ENCODE measurements at regions not wholly inside any gene's neighbourhood (a gene's known extent, or its start where the extent isn't known, plus 50 kb on each side); places are given as distances from the start of the nearest gene placed in this dataset.
"Not testable (repeated sequence)": the region's sequence is repeated elsewhere in the genome, so short reads cannot be mapped to it uniquely, and the experiment has no call there.

DNA sequence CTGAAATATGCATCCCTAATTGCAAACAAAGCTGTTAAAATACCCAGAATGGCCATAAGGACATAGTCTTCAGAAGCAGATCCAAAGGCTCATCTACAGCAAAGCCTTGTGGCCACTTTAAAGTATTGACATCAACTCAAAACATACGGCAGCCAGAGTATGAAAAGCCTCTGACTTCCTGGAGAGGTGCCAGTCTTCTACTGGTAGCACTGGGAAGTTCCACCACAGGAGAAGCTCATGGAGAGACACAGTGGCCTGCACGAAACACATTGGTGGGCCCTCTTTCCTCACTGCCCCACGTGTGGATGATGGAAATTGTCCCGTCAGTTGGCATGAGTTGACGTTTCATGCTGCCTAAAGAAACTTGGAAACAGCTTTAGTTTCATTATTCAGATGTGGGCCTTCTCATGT, 202.6 kb upstream of the HEY2 start:
- DNase-seq (ENCODE audit: low spot score) = no peak

DNA sequence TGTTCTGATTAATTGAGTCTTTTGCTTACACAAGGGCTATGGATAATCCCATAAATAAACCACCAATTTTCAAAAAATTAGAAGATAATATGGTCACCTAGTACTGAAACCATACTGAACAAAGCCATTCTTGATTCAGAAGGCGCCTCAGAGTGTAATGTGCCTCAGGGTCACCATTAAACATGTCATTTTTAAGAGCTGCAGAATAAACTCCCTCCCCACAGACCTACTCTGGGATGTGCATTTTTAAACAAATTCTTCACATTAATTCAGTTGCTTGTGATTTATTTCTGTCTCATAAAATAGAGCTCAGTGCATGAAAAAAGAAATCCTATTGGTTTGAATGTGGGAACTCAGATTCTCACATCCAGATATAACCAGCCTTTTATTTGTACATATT, 202.1 kb upstream of the HEY2 start:
- no peak for DNase-seq (ENCODE audit: low spot score)

DNA sequence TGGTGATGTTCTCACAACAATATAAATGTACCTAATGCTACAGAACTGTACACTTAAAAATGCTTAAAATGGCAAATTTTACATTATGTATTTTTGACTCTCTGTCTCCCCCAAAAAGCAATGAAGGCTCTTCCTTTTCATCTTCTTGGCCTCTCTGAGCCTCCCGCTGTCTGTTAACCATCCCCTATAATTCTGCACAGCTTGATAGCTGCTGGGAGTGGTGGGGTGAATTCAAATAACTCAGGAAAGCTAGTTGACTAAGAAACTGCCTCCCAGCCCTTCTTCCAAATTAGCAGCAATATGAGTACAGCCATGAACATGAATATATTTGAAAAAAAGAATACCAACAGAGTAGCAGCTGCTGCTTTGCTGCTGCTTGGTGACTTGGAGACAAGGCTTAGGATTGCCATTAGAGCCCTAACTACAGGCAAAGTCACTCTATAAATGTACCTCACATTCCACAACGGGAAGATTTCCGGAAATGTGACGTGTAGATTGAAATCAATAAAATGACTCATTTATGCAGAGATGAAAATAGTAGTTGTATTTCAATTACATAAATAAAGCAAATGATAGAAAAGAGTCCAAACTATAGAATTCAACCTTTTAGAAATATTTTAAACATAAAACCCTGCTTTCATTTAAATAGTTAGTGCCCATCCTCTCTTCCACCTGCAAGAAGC, 200.1 kb upstream of the HEY2 start:
- no peak for DNase-seq (ENCODE audit: low spot score)

DNA sequence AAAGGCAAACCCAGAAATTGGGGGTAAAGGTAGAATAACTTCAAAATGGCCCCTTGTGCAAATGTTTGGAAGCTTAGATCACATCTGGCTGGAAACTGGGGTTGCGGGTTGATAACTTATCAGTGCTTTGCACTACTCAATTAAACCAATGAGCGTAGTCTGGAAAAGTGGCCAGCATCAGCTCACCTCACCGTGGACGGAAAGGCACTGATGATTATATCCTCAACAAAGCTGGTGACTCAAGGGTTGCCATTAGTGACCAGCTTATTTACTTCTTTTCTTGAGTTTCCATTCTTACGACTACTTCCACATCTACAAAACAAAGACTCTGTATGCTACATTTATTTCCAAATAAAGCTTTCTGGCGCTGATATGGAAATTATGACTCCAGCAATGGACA, 198.5 kb upstream of the HEY2 start:
- no peak for DNase-seq (ENCODE audit: low spot score)

DNA sequence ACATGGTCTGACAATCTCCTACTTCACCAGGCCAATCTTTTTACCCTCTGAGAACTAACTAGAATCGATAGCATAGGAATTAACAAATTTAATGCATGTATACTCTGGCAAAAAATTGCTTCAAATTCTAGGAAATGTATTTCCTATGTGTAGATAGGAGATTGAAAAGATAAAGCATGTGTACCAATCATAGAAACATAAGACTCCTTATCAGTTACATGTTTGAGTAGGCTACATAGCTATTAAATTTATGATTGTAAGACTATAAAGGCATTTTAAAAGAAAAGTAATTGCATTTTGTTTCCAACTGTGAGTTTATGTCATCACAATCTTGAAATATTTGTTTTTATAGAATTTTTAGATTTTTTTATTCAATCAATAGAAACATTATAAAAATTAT, 196.6 kb upstream of the HEY2 start:
- no peak for DNase-seq (ENCODE audit: low spot score)

DNA sequence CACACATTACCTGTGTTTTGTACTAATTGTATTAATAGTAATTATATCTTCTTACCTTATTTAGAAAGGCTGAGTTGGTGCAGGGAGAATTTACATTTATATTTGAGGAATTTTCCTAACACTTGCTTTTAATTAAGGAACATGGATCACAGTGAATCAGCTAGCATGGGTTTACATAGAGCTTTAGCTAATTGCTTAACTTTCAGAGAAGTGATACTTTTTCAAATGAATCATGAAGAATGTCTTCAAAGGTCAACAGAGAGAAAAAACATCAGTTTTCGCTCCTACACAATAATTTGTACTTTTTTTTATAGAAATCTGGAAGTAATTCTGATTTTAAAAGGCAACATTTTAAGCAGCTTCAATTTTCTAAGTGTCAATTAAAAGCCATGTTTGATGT, 195.0 kb upstream of the HEY2 start:
- DNase-seq (ENCODE audit: low spot score) = no peak

DNA sequence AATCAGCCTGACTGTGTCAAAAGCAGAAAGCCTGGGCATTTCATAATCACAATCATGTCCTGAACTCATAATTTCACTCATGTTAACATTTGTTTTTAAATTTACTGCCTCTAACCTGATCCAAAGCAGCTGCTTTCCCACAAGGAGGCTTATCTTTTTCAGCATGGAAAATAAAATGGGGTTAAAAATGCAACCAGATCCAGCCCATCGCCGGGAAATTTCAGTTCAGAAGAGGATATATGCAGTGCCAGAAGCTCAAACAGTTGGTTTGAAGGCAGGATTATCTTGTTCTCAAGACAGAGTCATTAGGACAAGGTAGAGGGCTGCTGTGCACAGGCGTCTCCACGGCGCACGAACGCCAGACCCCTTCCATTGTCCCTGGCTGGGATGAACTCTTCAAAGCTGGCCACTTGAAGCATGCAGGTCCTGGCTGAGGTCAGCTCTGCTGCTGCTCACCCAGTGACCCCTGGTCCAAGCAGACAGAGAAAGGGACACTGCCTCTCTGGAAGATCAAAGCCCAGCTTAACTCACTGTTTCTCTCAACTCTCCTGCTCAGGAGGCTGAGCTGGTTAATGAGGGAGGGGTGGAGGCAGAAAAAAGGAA, 191.1 kb upstream of the HEY2 start:
- no peak for DNase-seq (ENCODE audit: low spot score)

DNA sequence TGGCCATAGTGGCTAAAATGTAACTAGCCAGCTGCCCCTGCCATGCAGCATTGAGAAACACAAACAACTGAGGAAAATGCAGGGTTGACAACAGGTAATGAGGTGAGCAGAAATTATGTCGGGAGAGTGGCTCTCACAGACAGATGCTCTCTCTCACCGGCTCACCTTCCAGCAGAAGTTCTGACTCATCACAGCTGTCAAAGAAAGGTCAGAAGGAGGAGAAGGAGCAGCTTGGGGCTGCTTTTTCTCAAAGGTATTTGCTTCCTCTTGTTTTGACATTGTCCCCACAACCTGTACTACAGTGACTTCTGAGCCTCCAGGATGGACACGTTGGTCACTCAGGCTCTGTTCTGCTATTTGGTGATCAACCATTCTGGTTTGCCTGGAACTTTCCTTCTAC, 190.5 kb upstream of the HEY2 start:
- no peak for DNase-seq (ENCODE audit: low spot score)

DNA sequence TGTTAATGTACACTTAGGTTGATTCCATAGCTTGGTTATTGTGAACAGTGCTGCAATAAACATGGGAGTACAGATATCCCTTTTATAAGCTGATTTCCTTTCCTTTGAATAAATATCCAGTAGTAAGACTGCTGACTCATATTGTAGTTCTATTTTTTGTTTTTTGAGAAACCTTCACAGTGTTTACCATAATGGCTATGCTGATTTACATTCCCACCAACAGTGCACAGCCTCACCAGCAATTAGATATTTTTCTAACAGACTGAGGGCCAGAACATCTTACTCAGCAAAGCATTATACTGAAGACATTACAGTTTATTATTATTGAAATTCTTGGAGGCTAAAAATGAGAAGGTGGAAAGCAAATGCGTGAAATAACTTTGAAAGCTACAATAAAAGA, 187.3 kb upstream of the HEY2 start:
- no peak for DNase-seq (ENCODE audit: low spot score)

DNA sequence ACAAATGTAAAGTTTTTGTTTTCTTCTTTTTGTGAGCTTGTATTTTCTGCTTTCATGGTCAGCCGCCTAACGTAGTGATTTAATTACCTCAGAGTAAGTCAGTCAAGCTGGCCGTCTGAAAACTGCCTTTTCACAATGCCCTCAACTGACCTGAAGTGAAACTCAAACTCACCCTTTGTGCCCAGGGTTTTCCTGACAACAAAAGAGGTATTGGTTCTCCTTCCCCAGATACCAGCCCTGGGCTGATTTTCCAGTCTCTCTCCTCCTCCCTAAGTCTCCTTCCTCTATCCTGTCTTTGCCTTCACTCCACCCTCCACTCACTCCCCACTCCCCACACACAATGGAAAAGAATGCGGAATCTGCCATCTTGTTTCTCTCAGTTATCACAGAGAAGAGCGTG, 184.5 kb upstream of the HEY2 start:
- no peak for DNase-seq (ENCODE audit: low spot score)

DNA sequence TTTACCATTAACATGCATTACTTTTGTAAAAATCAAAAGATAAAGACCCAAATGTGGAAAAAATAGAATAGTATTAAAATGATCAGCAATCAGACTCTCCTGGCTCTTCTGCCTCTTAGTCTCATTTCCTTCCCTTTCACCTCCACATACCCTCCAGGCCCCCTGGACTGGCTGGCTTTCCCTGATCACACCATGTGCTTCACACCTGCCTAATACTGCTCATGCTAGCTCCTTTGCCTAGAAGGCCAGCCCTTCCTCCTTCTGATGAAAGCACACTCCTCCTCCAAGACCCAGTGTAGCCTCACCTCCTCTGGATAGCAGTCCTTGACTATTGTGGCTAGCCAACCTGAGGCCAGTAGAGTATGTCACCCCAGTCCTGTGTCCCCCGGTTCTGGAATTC, 182.0 kb upstream of the HEY2 start:
- no peak for DNase-seq (ENCODE audit: low spot score)

DNA sequence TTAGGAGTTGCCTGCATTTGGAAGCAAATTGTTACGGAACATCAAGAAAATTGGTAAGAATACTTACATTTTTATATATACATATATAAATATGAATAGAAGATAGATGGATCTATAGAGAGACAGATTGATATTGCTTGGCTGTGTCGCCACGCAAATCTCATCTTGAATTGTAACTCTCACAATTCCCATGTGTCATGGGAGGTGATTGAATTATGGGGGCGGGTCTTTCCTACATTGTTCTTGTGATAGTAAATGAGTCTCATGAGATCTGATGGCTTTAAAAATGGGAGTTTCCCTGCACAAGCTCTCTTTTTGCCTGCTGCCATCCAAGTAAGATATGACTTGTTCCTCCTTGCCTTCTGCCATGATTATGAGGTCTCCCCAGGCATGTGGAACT, 180.8 kb upstream of the HEY2 start:
- DNase-seq (ENCODE audit: low spot score) = no peak

DNA sequence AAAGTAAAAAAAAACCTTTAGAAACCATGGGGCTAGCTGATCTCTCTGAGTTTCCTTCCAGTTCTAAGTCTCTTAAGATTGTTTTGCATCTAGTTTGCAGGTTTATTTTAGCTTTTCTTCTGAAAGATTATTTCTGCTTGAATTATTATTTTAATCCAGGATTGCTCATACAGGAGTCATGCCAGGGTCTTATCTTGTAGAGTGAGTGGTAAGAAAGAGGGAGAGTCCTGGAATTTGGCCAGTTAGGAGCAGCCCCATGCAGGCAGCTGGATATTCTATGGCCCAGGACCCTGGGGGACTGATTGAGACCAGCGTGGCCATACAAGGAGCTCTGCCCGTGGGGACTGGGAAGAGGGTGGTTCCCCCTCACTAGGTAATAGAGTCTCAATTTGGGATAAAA, 178.9 kb upstream of the HEY2 start:
- no peak for DNase-seq (ENCODE audit: low spot score)

DNA sequence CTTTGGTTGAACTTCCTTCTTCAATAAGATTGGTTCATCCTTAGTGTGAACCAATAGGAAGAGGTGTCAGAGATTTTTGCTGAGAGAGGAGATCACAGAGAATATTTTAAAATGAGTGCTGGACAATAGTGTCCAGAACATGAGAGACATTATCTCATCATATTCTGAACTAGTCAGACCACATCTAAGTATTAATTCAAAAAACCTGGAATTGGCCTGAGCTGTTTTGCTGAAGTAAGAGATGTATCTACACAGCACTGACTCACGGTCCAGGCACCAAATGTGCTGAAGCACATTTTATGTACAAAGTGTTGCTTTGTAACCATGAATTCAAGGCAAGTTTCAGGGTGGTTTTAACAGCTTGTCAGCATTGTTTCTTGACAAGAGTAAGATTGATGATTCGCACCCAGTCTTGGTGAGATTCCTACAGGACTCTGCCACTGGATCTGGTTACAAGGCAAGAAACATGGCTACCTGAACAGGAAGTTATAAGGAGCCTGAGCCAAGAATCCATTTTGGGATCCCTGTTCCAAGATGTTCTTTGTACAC, 178.2 kb upstream of the HEY2 start:
- DNase-seq (ENCODE audit: low spot score) = no peak

DNA sequence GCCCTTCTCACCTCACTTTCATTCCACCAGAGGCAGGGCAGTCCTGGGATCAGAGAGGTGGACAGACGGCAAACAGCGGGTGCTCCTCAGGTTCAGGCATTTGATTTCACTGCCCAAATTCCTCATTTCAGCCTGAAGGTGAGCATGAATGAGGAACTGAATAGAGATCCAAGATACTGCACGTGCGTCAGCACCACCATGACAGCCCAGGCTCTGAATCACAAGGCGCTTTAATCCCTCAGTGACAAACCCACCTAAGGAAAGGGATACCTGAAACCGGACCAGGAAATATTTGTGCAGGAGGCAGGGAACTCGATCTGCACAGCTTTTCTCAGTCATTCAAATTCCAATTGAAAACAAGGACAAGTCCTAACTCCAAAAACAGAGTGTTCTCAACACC, 174.8 kb upstream of the HEY2 start:
- no peak for DNase-seq (ENCODE audit: low spot score)

DNA sequence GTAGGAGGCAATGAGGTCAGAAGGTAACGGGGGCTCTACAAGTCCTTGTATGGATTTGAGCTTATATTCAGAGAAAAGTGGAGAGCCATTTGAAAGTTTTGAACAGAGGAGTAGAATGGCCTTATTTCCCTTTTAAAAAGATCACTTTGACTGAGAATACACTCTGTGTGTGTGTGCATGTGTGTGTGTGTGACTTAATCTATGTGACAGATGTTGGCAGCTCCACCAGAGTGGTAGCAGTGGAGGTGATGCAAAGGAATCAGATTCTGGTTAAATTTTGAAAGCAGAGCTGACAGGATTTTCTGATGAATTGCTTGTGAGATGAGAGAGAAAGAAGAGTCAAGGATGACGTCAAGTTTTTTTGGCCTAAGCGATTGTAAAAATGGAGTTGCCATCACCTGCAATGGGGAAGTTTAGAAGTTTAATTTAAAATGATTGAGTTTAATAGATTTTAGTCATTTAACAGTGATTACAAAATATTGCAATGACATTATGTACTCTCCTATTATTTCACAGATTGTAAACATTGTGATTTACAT, 172.2 kb upstream of the HEY2 start:
- DNase-seq (ENCODE audit: low spot score) = no peak

DNA sequence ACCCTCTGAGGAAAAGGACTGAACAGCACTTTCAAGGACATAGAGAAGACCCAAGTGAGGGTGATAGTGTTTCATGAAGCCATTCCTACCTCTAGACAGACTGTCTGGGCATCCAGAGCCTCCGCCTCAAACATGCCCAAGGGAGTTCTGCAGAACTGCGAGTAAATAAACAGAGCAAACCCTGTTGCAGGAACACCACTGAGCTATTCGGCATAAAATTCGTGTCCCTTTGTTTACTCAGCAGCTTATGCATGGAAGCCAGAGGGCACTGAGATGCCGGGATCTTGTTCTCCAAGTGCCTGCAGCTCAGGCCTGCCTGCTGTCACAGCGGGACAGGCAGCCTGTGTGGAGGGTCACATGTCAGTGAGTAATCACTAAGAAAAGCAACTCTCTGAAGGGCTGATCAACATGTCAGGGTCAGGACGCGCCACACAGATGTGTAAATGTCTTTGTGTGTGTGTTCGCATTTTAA, 164.9 kb upstream of the HEY2 start:
- peak; percentile 89 for DNase-seq (ENCODE audit: low spot score)

DNA sequence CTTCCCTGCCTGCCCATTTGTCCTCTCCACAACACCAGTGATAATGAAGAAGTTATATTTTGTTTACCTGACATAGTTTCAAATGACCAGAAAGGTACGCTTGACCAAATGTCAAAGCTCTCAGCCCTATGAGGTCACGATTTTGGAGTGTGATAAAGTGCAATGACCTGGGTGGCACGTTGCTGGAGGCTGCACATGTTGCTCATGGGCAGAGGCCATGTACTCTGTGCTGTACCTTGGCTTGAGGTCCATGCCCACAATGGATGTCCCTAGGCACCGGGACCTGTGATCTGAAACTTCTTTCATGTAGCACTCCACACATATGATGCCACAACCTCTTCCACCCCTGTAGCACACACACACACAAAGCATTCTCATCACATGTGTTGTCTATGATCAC, 164.0 kb upstream of the HEY2 start:
- no peak for DNase-seq (ENCODE audit: low spot score)

DNA sequence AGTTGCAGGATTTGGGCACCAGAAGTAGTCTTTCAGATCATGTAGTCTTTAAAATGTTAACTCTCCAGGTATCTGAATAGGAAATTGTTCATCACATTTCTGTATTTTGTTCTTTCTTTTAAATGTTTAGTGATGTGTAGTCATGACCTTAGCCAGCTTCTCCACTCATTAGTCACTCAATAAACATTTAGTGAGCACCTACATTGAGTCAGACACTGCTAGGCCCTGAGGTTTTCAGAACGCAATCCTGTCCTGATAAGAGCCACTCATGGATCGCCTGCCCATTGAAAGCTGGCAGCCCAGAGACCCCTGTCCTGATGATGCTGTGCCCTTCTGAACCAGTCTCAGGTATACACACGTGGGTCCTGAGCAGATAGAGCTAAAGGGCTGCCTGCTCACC, 163.4 kb upstream of the HEY2 start:
- DNase-seq (ENCODE audit: low spot score) = no peak

DNA sequence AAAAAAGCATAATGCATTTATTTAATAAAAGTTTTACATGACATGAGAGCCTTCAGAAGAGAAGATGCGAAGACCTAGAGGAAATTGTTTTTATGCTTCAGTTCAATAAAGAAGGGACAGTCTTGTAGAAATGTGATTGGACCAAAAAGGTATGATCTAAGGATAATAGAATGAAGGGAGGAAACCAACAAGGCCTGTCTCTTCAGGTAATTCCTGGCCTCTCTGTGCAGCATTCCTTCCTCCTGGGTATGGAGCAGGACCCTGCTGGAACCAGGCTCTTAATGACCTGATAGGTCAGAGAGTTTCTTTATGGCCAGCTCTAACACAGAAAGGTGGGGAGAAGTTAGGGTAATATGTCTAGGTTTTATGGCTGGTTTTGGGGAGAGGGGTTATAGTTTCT, 162.8 kb upstream of the HEY2 start:
- DNase-seq (ENCODE audit: low spot score) = no peak

DNA sequence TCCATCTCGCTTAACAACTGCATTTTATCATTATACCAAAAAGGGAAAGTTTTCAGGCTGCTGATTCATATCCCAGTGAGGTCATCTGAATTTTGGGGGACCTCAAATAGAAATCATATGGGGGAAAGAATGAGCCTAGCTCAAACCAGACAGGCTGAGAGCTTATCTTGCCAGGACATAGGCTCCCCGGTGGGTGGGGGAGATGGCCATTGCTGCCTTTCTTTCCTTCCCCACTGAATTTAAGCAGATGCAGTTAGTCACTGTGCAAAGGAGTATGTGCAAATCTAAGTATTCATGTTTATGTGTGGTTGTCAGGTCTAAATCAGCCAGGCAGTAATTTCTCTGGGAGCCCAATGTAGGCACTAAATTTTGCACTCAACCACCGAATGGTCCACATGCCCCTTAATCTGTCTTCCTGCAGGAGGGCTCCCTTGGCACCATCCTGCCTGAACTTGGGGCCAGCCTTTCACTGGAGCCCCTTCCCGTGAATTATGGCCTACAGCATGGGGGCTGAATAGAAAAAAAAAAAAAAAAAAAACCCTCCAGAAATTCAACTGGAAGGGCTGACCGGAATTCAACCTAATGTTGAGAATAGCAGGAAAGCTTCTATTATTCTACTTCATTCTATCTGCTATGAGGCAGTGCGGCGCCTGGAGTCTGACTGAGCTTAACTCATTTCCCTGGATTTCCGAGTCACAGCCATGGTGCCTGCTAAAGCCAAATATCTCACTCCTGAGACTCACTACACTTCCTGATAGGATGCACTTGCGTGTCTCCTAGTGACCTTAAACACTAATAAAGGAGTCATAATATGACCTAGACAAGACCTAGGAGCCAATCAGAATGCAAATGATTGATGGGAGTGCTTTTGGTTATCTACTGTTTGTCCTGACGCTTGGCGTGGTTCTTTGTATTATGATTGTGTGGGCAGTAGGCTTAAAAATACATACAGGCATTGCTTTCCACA, 161.5 kb upstream of the HEY2 start:
- no peak for DNase-seq (ENCODE audit: low spot score)

DNA sequence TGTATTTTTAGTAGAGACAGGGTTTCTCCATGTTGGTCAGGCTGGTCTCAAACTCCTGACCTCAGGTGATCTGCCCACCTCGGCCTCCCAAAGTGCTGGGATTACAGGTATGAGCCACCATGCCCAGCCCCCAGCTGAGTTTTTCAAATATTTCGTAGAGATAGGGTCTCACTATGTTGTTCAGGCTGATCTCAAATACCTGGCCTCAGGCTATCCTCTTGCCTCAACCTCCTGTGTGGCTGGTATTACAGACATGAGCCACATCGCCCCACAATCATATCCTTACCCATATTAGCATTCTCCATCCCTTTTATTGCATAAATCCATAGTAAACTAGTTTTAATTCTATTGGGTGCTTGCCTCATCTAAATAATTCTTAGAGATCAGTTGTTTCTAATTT, 157.6 kb upstream of the HEY2 start:
- not testable (repeated sequence) for DNase-seq (ENCODE audit: low spot score)
